GM23248 (cell line): ENCODE measurements at regions not wholly inside any gene's neighbourhood (a gene's known extent, or its start where the extent isn't known, plus 50 kb on each side); places are given as distances from the start of the nearest gene placed in this dataset.

Experiments
- DNase-seq: peaks from one replicate; pipeline ENCODE4 v3.0.0-alpha.2; 2015
- H2AFZ ChIP-seq: fragments of 200-600 bp; sonication (generic); 2 replicates; pipeline ENCODE4 v1.6.1; 2016; ENCODE audit warnings: antibody characterized with exemption
- H3F3A ChIP-seq: fragments of 200-600 bp; sonication (generic); 2 replicates; pipeline ENCODE4 v1.6.1; 2016; ENCODE audit warnings: mild to moderate bottlenecking, antibody characterized with exemption, mixed run types; ENCODE audit not compliant: insufficient read depth
- H3K27ac ChIP-seq: fragments of 200-600 bp; sonication (generic); 2 replicates; pipeline ENCODE4 v1.5.1; 2016; ENCODE audit warnings: mild to moderate bottlenecking
- H3K27me3 ChIP-seq: fragments of 200-600 bp; sonication (generic); replicated peaks from 2 replicates; pipeline ENCODE4 v1.6.1; 2016; ENCODE audit warnings: mild to moderate bottlenecking; ENCODE audit not compliant: insufficient read depth
- H3K36me3 ChIP-seq: fragments of 200-600 bp; sonication (generic); 2 replicates; pipeline ENCODE4 v1.6.1; 2016; ENCODE audit warnings: low read depth, mild to moderate bottlenecking
- H3K4me1 ChIP-seq: fragments of 200-600 bp; sonication (generic); 2 replicates; pipeline ENCODE4 v1.6.1; 2016; ENCODE audit warnings: mild to moderate bottlenecking; ENCODE audit not compliant: insufficient read depth
- H3K4me2 ChIP-seq: fragments of 200-600 bp; sonication (generic); one replicate; pipeline ENCODE4 v1.6.1; 2016; ENCODE audit warnings: mild to moderate bottlenecking; ENCODE audit not compliant: unreplicated experiment
- H3K4me3 ChIP-seq: fragments of 200-600 bp; sonication (generic); 2 replicates; pipeline ENCODE4 v1.5.1; 2016; ENCODE audit warnings: mild to moderate bottlenecking
- H3K79me2 ChIP-seq: fragments of 200-600 bp; sonication (generic); 2 replicates; pipeline ENCODE4 v1.6.1; 2016; ENCODE audit warnings: mild to moderate bottlenecking; ENCODE audit not compliant: insufficient read depth
- H3K9ac ChIP-seq: fragments of 200-600 bp; sonication (generic); 2 replicates; pipeline ENCODE4 v1.6.1; 2016; ENCODE audit warnings: mild to moderate bottlenecking
- H3K9me2 ChIP-seq: fragments of 200-600 bp; sonication (generic); 2 replicates; pipeline ENCODE4 v1.6.1; 2016; ENCODE audit warnings: mixed run types, mild to moderate bottlenecking, moderate library complexity; ENCODE audit not compliant: insufficient read depth
- H3K9me3 ChIP-seq: fragments of 200-600 bp; sonication (generic); one replicate; pipeline ENCODE4 v1.6.1; 2017; ENCODE audit warnings: low read depth
- H4K20me1 ChIP-seq: fragments of 200-600 bp; sonication (generic); 2 replicates; pipeline ENCODE4 v1.6.0; 2016; ENCODE audit not compliant: insufficient read depth
- EZH2 ChIP-seq: fragments of 200-600 bp; sonication (generic); IDR thresholded peaks from 2 replicates; pipeline ENCODE4 v1.6.1; 2018; ENCODE audit warnings: antibody characterized with exemption, mild to moderate bottlenecking; ENCODE audit not compliant: insufficient read depth, poor library complexity, severe bottlenecking
- EZH2phosphoT487 ChIP-seq: fragments of 200-600 bp; sonication (generic); IDR thresholded peaks from 2 replicates; pipeline ENCODE4 v1.6.1; 2018; ENCODE audit warnings: antibody characterized with exemption, moderate library complexity, mild to moderate bottlenecking, low read depth; ENCODE audit not compliant: insufficient read depth
- WGBS, 2 experiments: methylation state at CpG; one replicate each; pipeline ENCODE4 v1.1.6; 2015 to 2017; ENCODE audit warnings: low lambda C conversion rate in 2 of 2, low coverage in 1 of 2; ENCODE audit errors: missing lambda C conversion rate in 2 of 2; 5-methylcytosine and 5-hydroxymethylcytosine counted together
- in situ Hi-C: fragments of 300-500 bp; cut with MboI; formaldehyde crosslinking; loops from 2 replicates; pipeline ENCODE4 v1.15.0; 2020

- H3K27ac ChIP-seq, result no peak overlapping the region
- H2AFZ ChIP-seq, result no peak overlapping the region
- TF ChIP-seq EZH2phosphoT487 (no peak), EZH2 (no peak)
- H3K4me2 ChIP-seq, result no peak overlapping the region
- no peaks in the 10 kb centered on the region for H3F3A ChIP-seq
- H3K9ac ChIP-seq, result no peak overlapping the region
- no peak for DNase-seq
- no peaks in the 10 kb centered on the region for H3K36me3 ChIP-seq
- H3K27me3 ChIP-seq, result no peaks in the 10 kb centered on the region
- H3K4me1 ChIP-seq, result peaks cover 11% of the 10 kb centered on the region; the same call in 1 of the 2 replicates
- in situ Hi-C loops, result no loop called here
- no peaks in the 10 kb centered on the region for H3K79me2 ChIP-seq
- no peaks in the 10 kb centered on the region for H3K9me3 ChIP-seq
- no peak overlapping the region for H3K4me3 ChIP-seq
- H4K20me1 ChIP-seq, result no peaks in the 10 kb centered on the region
- H3K9me2 ChIP-seq, result no peaks in the 10 kb centered on the region
Observed at GRCh38 chr6:126446248-126446647, 106.3 kb downstream of the CENPW start.

DNA sequence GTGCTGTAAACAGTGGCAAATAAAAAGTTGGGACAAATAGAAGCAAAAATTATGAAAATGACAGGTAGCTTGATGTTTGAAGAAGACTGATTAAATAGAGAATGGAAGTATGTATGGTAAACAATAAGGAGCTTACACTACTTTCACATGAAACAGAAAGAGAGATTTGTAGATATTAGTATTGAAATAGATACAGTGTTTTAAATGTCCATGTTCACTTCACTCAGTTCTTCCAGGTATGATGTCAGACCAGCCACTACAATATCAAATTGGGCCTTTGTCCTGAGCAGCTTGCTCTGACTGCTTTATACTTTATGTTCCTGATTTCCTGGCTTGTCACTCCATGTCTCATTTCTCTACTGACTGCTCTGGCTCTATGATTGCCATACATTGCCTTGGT, 107.5 kb downstream of the CENPW start:
- Histone ChIP-seq H2AFZ (no peak overlapping the region), H4K20me1 (no peaks in the 10 kb centered on the region), H3K4me1 (peaks cover 11% of the 10 kb centered on the region; the same call in 1 of the 2 replicates), H3K9me3 (no peaks in the 10 kb centered on the region), H3K79me2 (no peaks in the 10 kb centered on the region), H3K4me3 (no peak overlapping the region), H3K4me2 (no peak overlapping the region), H3K27me3 (no peaks in the 10 kb centered on the region), H3K27ac (no peak overlapping the region), H3K9me2 (no peaks in the 10 kb centered on the region), H3K36me3 (no peaks in the 10 kb centered on the region), H3K9ac (no peak overlapping the region), H3F3A (no peaks in the 10 kb centered on the region)
- TF ChIP-seq EZH2 (no peak), EZH2phosphoT487 (no peak)
- DNase-seq, result no peak
- in situ Hi-C loops, result no loop called here

GRCh38 chr6:126461045-126461444, 121.1 kb downstream of the CENPW start:
- H3K9ac ChIP-seq, result no peak overlapping the region
- no peak for TF ChIP-seq EZH2
- no peak for DNase-seq
- no peaks in the 10 kb centered on the region for H3K79me2 ChIP-seq
- no peak overlapping the region for H3K27ac ChIP-seq
- H3F3A ChIP-seq, result no peaks in the 10 kb centered on the region
- H3K27me3 ChIP-seq, result no peaks in the 10 kb centered on the region
- H3K4me2 ChIP-seq, result no peak overlapping the region
- WGBS, 2 experiments, result 84 to 86% methylated on average over 6 of the region's 6 CpGs
- H4K20me1 ChIP-seq, result no peaks in the 10 kb centered on the region
- H3K9me2 ChIP-seq, result no peaks in the 10 kb centered on the region; the same call in 1 of the 2 replicates
- H2AFZ ChIP-seq, result no peak overlapping the region
- H3K4me1 ChIP-seq, result no peaks in the 10 kb centered on the region
- no peaks in the 10 kb centered on the region for H3K36me3 ChIP-seq
- in situ Hi-C loops, result no loop called here
- no peak overlapping the region for H3K4me3 ChIP-seq
- H3K9me3 ChIP-seq, result no peaks in the 10 kb centered on the region

DNA sequence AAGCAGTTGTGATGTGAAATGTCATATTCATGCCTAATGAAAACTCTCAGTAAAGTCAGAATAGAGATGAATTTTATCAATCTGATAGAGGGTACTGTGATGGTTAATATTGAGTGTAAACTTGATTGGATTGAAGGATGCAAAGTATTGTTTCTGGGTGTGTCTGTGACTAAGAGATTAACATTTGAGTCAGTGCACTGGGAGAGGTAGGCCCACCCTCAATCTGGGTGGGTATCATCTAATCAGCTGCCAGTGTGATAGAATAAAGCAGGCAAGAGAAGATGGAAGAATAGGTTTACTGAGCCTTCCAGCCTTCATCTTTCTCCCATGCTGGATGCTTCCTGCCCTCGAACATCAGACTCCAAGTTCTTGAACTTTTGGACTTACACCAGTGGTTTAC, 124.3 kb downstream of the CENPW start:
- 26 to 63% methylated on average over 1 of the region's 1 CpG for WGBS, 2 experiments
- in situ Hi-C loops, result no loop called here
- no peak overlapping the region for H3K27ac ChIP-seq
- no peak overlapping the region for H3K4me3 ChIP-seq
- H3K36me3 ChIP-seq, result no peaks in the 10 kb centered on the region
- DNase-seq, result no peak
- no peaks in the 10 kb centered on the region for H3K27me3 ChIP-seq
- no peaks in the 10 kb centered on the region for H4K20me1 ChIP-seq
- H3K9ac ChIP-seq, result no peak overlapping the region
- H3K4me1 ChIP-seq, result no peaks in the 10 kb centered on the region
- H3K79me2 ChIP-seq, result no peaks in the 10 kb centered on the region
- H3F3A ChIP-seq, result no peaks in the 10 kb centered on the region
- TF ChIP-seq EZH2 (no peak), EZH2phosphoT487 (no peak)
- no peaks in the 10 kb centered on the region; the same call in 1 of the 2 replicates for H3K9me2 ChIP-seq
- no peaks in the 10 kb centered on the region for H3K9me3 ChIP-seq
- H3K4me2 ChIP-seq, result no peak overlapping the region
- no peak overlapping the region for H2AFZ ChIP-seq

- no peak overlapping the region for H3K4me3 ChIP-seq
- no peak for DNase-seq
Observed at GRCh38 chr6:126475449-126475848, 135.5 kb downstream of the CENPW start.

More at GRCh38 chr6:126475449-126475848, 135.5 kb downstream of the CENPW start:
- Histone ChIP-seq H3K4me1 (no peaks in the 10 kb centered on the region), H3K27me3 (no peaks in the 10 kb centered on the region), H3K9me2 (no peaks in the 10 kb centered on the region), H3K4me2 (no peak overlapping the region), H3K36me3 (no peaks in the 10 kb centered on the region), H3K9me3 (no peaks in the 10 kb centered on the region), H3F3A (no peaks in the 10 kb centered on the region), H3K27ac (no peak overlapping the region), H2AFZ (no peak overlapping the region), H3K79me2 (no peaks in the 10 kb centered on the region), H3K9ac (no peak overlapping the region), H4K20me1 (no peaks in the 10 kb centered on the region)
- in situ Hi-C loops, result no loop called here
- TF ChIP-seq EZH2phosphoT487 (no peak), EZH2 (no peak)
